HG02571 (cell line): ENCODE measurements at regions not wholly inside any gene's neighbourhood (a gene's known extent, or its start where the extent isn't known, plus 50 kb on each side); places are given as distances from the start of the nearest gene placed in this dataset.

ENCODE experiments used
- ATAC-seq: cut with Tn5 transposase; IDR thresholded peaks from one replicate; pipeline ENCODE4 v1.9.1; 2021; ENCODE audit warnings: mild to moderate bottlenecking, moderate library complexity; ENCODE audit not compliant: unreplicated experiment

- no peak for ATAC-seq
These were observed 315.9 kb upstream of the TGFBR2 start for GRCh38 chr3:30290479-30290878.

- ATAC-seq: no peak
These were observed 314.1 kb upstream of the TGFBR2 start for GRCh38 chr3:30292192-30292893.

- ATAC-seq: no peak
These were observed 312.7 kb upstream of the TGFBR2 start for GRCh38 chr3:30293621-30294240.

- ATAC-seq: no peak
These were observed 312.1 kb upstream of the TGFBR2 start for GRCh38 chr3:30294241-30294667.

GRCh38 chr3:30297112-30297511, 309.3 kb upstream of the TGFBR2 start:
- ATAC-seq: no peak

- no peak for ATAC-seq
These were observed 306.6 kb upstream of the TGFBR2 start for GRCh38 chr3:30299674-30300385.

- no peak for ATAC-seq
These were observed 305.6 kb upstream of the TGFBR2 start for GRCh38 chr3:30300809-30301208.

- ATAC-seq: no peak
These were observed 304.4 kb upstream of the TGFBR2 start for GRCh38 chr3:30302027-30302426.

GRCh38 chr3:30303770-30304169, 302.6 kb upstream of the TGFBR2 start:
- no peak for ATAC-seq

- ATAC-seq: no peak
These were observed 301.4 kb upstream of the TGFBR2 start for GRCh38 chr3:30305021-30305420.

- ATAC-seq: no peak
These were observed 299.5 kb upstream of the TGFBR2 start for GRCh38 chr3:30306896-30307295.

GRCh38 chr3:30307372-30307950, 298.9 kb upstream of the TGFBR2 start:
- ATAC-seq: no peak

GRCh38 chr3:30308131-30308530, 298.3 kb upstream of the TGFBR2 start:
- no peak for ATAC-seq

- ATAC-seq: no peak
These were observed 296.1 kb upstream of the TGFBR2 start for GRCh38 chr3:30309961-30310954.

GRCh38 chr3:30311781-30312180, 294.6 kb upstream of the TGFBR2 start:
- ATAC-seq: no peak

GRCh38 chr3:30313840-30314239, 292.6 kb upstream of the TGFBR2 start:
- no peak for ATAC-seq

GRCh38 chr3:30314757-30315325, 291.6 kb upstream of the TGFBR2 start:
- no peak for ATAC-seq

GRCh38 chr3:30315447-30315846, 291.0 kb upstream of the TGFBR2 start:
- ATAC-seq: no peak

GRCh38 chr3:30317561-30317960, 288.8 kb upstream of the TGFBR2 start:
- ATAC-seq: no peak

GRCh38 chr3:30318110-30318509, 288.3 kb upstream of the TGFBR2 start:
- ATAC-seq: no peak
